ENCODE measurements at regions not wholly inside any gene's neighbourhood (a gene's known extent, or its start where the extent isn't known, plus 50 kb on each side); places are given as distances from the start of the nearest gene placed in this dataset.
"Not testable (repeated sequence)": the region's sequence is repeated elsewhere in the genome, so short reads cannot be mapped to it uniquely, and the experiment has no call there.

DNA sequence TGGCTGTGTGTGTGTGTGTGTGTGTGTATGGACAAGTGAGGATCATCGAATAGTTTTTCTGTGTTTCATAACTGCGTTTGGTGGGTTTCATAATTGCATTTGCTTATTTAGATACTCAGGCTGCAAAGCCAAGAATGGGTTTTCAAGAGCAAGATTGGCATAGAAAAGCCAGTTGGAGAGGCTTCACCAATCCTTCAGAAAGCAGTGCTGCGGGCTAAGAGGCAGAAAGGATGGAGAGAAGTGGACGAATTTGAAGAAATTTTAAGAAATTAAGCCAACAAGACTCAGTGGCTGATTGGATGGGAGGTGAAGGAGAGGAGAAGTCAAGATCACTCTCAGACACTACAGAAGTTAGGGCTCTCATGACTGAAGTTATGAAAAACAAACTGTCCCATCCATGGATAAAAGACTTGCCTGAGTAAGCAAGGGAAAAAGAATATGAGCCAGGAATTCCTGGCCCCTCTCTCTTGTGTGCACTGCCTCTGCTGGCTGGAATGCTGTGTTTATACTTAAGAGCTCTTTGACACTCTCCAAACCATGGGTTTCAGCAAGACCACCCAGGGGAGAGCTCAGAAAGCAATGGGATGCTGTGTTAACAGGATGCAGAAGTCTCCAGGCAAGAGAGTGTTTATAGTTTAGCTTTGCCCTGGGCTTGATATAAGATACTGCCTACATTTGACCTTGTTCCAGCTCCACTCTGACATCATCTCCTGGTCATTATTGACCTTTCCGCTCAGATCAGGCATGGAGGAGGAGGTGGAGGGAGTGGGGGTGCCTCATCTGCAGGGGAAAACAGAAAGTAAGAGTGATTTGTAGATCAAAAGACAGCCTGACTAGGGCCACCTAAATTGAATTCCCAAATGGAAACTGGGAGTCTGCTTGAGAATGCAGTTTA, 232.0 kb upstream of the PLXNA2 start:
- DNase-seq, result peak; percentile 91

GRCh38 chr1:208476846-208477170, 232.6 kb upstream of the PLXNA2 start:
- peak; percentile 96 for DNase-seq

GRCh38 chr1:208479435-208479834, 235.3 kb upstream of the PLXNA2 start:
- no peak for DNase-seq

DNA sequence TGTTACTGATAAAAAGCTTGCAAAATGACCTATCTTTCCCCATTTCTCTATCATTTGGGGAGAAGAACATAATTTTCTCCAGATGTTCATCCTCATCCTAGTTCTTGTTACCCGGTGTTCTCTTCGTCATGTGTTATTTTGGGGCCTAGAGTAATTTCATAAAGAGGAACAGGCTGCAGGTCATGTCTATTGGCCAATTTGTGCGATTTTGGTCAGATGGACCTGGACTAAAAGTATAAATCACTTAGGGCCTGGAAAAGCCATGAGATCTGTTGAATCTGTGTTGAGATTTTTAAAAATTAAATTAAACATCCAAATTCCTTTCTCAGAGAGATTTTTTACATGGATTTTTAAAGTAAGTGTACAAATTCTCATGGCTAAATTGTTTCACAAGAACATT, 241.3 kb upstream of the PLXNA2 start:
- no peak for DNase-seq

- DNase-seq, result no peak
Observed at GRCh38 chr1:208486677-208487076, 242.5 kb upstream of the PLXNA2 start.

- not testable (repeated sequence) for DNase-seq
Observed at GRCh38 chr1:208488432-208488831, 244.2 kb upstream of the PLXNA2 start.

- DNase-seq, result no peak
Observed at GRCh38 chr1:208496467-208497371, 252.5 kb upstream of the PLXNA2 start.

- no peak for DNase-seq
Observed at GRCh38 chr1:208497866-208498541, 253.8 kb upstream of the PLXNA2 start.

GRCh38 chr1:208499026-208499425, 254.8 kb upstream of the PLXNA2 start:
- no peak for DNase-seq

DNA sequence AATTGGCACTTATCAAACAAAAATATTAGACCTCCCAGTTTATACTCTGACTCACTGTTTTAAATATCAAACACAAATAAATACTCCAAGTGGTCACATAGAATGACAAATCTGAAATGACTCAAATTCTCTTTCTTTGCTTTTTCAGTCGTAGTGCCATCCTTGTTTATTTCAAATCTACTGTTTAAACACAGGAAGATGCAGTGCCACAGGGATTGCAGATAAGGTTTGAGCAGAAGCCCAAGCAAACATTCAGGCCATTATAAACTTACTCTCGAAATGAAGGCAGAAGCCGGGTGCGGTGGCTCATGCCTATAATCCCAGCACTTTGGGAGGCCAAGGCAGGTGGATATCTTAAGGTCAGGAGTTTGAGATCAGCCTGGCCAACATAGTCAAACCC, 255.4 kb upstream of the PLXNA2 start:
- no peak for DNase-seq

- no peak for DNase-seq
Observed at GRCh38 chr1:208500375-208500774, 256.2 kb upstream of the PLXNA2 start.

DNA sequence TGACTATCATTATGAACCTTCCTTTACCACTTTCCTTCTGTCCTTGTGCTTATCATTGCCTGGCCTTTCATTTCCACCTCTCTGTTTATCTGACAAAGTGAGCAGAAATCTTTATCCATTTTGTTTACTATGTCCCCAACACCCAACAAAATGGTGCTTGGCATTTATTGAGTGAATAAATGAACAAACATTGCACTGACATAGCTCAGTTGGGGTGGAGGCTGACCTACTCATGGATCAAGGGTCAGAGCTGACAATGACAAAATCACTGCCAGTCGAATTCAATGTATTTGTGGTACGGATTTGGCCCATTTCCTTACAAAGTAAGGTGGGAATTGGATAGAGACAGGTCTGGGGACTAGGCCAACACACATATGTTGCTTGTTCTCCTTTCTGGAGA, 257.4 kb upstream of the PLXNA2 start:
- no peak for DNase-seq

DNA sequence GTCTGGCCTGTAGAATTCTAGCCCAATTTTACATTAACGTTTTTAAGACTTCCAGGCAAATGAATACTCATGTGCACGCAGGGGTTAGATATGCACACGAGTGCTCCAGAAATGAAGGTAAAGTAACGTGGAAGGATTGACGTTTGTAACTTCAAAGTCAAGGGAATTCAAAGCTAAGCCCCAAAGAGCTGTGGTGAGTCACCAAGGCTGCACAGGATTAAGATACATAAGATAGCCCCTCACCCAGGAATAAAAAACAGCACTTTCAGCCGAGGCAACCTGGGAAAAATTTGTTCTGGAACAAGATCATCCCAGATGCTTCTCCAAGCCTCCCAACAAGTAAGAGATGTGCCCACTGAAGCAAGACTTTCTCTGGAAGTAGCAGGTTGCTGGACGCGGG, 259.6 kb upstream of the PLXNA2 start:
- DNase-seq, result no peak

- DNase-seq, result no peak
Observed at GRCh38 chr1:208506812-208507211, 262.6 kb upstream of the PLXNA2 start.

DNA sequence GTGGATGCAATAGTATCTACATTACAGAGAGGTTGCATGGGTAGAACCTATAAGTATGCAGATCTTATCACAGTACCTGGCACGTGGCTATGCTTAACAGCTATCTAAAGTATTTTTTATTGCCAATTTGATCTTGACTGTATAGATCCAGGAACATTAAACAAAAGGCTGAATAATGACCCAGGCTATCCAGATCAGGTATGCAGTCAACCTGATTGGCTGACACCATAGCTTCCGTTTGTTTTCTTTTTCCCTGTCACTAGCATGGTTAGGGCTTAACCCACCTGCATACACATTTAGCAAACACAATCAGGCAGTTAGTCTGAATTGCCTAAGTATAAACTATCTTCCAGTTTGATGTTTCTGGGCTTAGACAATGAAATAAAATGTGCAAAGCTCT, 264.9 kb upstream of the PLXNA2 start:
- no peak for DNase-seq

- no peak for DNase-seq
Observed at GRCh38 chr1:208510192-208510952, 266.2 kb upstream of the PLXNA2 start.

DNA sequence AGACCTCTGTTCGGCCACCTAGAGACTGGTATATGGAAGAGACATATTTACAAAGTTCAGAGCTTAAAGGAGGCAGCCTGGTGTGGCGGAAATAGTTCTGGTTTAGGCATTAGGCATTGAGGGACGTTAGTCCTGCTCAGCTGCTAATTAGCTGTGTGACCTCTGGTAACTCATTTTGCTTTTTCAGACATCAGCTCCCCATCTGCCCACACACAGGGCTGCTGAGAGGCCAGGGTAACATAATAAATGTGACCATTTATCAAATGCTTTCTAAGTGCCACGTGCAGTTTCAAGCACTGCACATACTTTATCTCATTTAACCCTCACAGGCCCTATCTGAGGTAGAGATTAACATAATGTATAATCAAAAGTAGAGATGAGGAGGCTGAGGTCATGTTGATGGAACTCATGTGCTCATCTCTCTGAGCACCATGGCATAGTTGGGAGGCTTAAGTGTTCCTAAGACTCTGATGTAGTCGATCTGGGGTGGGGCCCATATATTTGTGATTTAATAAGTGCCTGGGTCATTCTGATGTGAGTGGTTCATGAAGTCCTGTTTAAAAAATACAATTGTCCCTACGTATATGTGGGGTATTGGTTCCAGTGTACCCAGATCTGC, 267.2 kb upstream of the PLXNA2 start:
- DNase-seq, result no peak

DNA sequence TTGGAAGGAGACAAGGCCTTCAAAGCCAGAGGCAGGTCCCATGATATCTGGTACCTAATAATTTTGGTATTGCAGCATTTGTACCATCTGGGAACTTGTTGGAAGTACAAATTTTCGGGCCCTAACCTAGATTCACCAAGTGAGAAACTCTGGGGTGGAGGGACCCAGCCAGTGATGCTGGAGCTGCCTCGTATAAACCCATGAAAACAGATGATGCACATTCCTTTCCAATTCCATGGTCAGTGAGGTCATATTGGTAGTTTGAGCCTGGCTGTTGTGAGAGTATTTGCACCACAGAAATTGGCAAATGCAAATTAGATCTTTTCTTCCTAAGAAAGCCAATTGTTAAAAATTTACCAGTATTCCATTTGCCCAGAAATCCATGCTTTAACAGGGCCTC, 269.6 kb upstream of the PLXNA2 start:
- DNase-seq, result no peak

DNA sequence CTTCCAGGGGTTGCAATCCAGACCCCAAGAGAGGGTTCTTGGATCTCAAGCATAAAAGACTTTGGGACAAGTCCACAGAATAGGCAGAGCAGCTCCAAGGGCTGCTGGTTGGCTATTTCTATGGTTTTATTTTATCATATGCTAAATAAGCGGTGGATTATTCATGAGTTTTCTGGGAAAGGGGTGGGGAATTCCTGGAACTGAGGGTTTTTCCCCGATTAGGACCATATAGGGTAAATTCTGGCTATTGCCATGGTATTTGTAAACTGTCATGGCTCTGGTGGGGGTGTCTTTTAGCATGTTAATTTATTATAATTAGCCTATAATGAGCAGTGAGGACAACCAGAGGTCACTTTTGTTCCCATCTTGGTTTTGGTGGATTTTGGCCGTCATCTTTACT, 270.9 kb upstream of the PLXNA2 start:
- no peak for DNase-seq

DNA sequence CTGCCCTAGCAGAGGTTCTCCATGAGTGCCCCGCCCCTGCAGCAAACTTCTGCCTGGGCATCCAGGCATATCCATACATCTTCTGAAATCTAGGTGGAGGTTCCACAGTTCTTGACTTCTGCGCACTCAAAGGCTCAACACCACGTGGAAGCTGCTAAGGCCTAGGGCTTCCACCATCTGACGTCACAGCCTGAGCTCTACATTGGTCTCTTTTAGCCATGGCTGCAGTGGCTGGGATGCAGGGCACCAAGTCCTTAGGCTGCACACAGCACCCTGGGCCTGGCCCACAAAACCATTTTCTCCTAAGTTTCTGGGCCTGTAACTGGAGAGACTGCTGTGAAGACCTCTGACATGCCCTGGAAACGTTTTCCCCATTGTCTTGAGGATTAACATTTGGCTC, 272.6 kb upstream of the PLXNA2 start:
- no peak for DNase-seq

GRCh38 chr1:208520438-208521099, 276.4 kb upstream of the PLXNA2 start:
- DNase-seq, result no peak

GRCh38 chr1:208521534-208521933, 277.4 kb upstream of the PLXNA2 start:
- no peak for DNase-seq

Data from DMS79 treated with DMSO at 0.1 percent for 48 hours (cell line).